Peyer's patch (tissue), 4 donors: ENCODE measurements at regions not wholly inside any gene's neighbourhood (a gene's known extent, or its start where the extent isn't known, plus 50 kb on each side); places are given as distances from the start of the nearest gene placed in this dataset.

ENCODE experiments used
- DNase-seq, 3 donors: peaks; one replicate each; pipeline ENCODE4 v3.0.0-alpha.2; 2017 to 2019
- H3K27ac ChIP-seq, 4 donors: fragments of 200-600 bp; sonication (generic); one replicate each; pipeline ENCODE4 v1.5.1; 2016 to 2019
- H3K27me3 ChIP-seq, 2 donors: fragments of 200-600 bp; sonication (generic); one replicate each; pipeline ENCODE4 v1.5.1; 2019
- H3K36me3 ChIP-seq, 3 donors: fragments of 200-600 bp; sonication (generic); one replicate each; pipeline ENCODE4 v1.5.1; 2016 to 2019
- H3K4me1 ChIP-seq, 4 donors: fragments of 200-600 bp; sonication (generic); one replicate each; pipeline ENCODE4 v1.5.1; 2016 to 2019
- H3K4me3 ChIP-seq, 4 donors: fragments of 200-600 bp; sonication (generic); 1 replicate in 3 of 4; 2 replicates in 1 of 4; pipeline ENCODE4 v1.5.1; 2016 to 2019; ENCODE audit warnings: mild to moderate bottlenecking in 1 of 4
- H3K9me3 ChIP-seq, 4 donors: fragments of 200-600 bp; sonication (generic); one replicate each; pipeline ENCODE4 v1.5.1; 2016 to 2019; ENCODE audit warnings: mild to moderate bottlenecking in 1 of 4
- POLR2A ChIP-seq, 2 donors: fragments of 450-650 bp; IDR thresholded peaks; one replicate each; pipeline ENCODE4 v1.5.1; 2017; ENCODE audit warnings: antibody characterized with exemption in 2 of 2, mild to moderate bottlenecking in 2 of 2, moderate library complexity in 2 of 2
- TF ChIP-seq, protein P1 (sequence below), 6 experiments: fragments of 450-650 bp in 4 of 6; fragments of 200-600 bp in 2 of 6; sonication (generic) in 1 of 6; IDR thresholded peaks; one replicate each; pipeline ENCODE4 v1.5.1; 2017 to 2019; ENCODE audit warnings: antibody characterized with exemption in 6 of 6, mild to moderate bottlenecking in 3 of 6, moderate library complexity in 1 of 6

DNA sequence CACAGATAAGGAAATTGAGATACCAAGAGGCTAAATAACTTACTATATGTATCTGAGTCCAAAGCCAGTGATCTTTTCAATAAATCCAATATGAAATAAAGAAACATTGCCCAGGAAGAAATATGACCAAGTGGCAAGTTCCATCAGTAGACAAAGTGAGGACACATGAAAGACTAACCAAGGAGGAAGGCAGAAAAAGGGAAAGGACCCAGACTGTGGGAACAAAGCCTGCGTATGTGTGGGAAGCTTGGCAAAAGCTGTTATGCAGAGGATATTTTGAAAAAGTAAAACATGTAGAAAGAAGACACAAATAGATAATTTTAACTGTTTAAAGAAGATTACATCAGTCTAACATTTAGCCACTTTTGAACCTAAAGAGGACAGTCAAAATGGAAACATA lies 264.4 kb upstream of the PRDM1 start:
- no peak for TF ChIP-seq POLR2A (IDR thresholded peaks at IDR 0.05)
- H3K4me3 ChIP-seq = no peak overlapping the region
- H3K27me3 ChIP-seq = no peaks in the 10 kb centered on the region
- DNase-seq = no peak
- no peaks in the 10 kb centered on the region for H3K9me3 ChIP-seq
- no peak overlapping the region for H3K27ac ChIP-seq
- H3K4me1 ChIP-seq = no peaks in the 10 kb centered on the region
- no peaks in the 10 kb centered on the region for H3K36me3 ChIP-seq

DNA sequence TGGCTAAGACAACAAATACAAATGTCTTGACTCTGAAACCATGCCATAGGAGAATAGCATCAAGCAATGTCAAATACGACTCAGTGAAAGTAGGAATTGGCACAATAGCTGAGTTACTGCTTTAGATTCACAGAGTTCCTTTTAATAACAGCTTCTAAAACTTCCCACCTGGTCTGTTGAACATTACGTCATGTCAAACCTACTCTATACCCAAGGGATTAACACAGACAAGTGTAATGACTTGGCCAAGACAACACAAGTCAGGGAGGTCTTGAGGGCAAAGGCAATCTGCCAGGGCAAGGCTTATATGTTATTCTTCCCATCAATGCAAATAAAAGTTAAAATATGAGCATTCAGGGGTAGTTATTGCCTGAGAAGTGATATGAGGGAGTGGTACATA lies 265.1 kb upstream of the PRDM1 start:
- Histone ChIP-seq H3K4me1 (no peaks in the 10 kb centered on the region), H3K36me3 (no peaks in the 10 kb centered on the region), H3K4me3 (no peak overlapping the region), H3K27me3 (no peaks in the 10 kb centered on the region), H3K9me3 (no peaks in the 10 kb centered on the region), H3K27ac (no peak overlapping the region)
- TF ChIP-seq, protein P1, sequence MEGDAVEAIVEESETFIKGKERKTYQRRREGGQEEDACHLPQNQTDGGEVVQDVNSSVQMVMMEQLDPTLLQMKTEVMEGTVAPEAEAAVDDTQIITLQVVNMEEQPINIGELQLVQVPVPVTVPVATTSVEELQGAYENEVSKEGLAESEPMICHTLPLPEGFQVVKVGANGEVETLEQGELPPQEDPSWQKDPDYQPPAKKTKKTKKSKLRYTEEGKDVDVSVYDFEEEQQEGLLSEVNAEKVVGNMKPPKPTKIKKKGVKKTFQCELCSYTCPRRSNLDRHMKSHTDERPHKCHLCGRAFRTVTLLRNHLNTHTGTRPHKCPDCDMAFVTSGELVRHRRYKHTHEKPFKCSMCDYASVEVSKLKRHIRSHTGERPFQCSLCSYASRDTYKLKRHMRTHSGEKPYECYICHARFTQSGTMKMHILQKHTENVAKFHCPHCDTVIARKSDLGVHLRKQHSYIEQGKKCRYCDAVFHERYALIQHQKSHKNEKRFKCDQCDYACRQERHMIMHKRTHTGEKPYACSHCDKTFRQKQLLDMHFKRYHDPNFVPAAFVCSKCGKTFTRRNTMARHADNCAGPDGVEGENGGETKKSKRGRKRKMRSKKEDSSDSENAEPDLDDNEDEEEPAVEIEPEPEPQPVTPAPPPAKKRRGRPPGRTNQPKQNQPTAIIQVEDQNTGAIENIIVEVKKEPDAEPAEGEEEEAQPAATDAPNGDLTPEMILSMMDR (IDR thresholded peaks at IDR 0.05) = no peak
- TF ChIP-seq POLR2A (IDR thresholded peaks at IDR 0.05) = no peak
- no peak for DNase-seq

- Histone ChIP-seq H3K27me3 (no peaks in the 10 kb centered on the region), H3K9me3 (no peaks in the 10 kb centered on the region), H3K4me1 (no peaks in the 10 kb centered on the region), H3K27ac (no peak overlapping the region), H3K36me3 (no peaks in the 10 kb centered on the region), H3K4me3 (no peak overlapping the region)
- DNase-seq = no peak
- TF ChIP-seq, protein P1 (IDR thresholded peaks at IDR 0.05) = no peak
- no peak for TF ChIP-seq POLR2A (IDR thresholded peaks at IDR 0.05)
These were observed 266.4 kb upstream of the PRDM1 start for GRCh38 chr6:105819745-105820144.

- no peak for DNase-seq
- H3K36me3 ChIP-seq = no peaks in the 10 kb centered on the region
- H3K4me3 ChIP-seq = no peak overlapping the region
- no peaks in the 10 kb centered on the region for H3K27me3 ChIP-seq
- H3K27ac ChIP-seq = no peak overlapping the region
- H3K9me3 ChIP-seq = no peaks in the 10 kb centered on the region
- no peak for TF ChIP-seq POLR2A (IDR thresholded peaks at IDR 0.05)
- TF ChIP-seq, protein P1 (IDR thresholded peaks at IDR 0.05) = no peak
- no peaks in the 10 kb centered on the region for H3K4me1 ChIP-seq
These were observed 267.6 kb upstream of the PRDM1 start for GRCh38 chr6:105818505-105818904.

DNA sequence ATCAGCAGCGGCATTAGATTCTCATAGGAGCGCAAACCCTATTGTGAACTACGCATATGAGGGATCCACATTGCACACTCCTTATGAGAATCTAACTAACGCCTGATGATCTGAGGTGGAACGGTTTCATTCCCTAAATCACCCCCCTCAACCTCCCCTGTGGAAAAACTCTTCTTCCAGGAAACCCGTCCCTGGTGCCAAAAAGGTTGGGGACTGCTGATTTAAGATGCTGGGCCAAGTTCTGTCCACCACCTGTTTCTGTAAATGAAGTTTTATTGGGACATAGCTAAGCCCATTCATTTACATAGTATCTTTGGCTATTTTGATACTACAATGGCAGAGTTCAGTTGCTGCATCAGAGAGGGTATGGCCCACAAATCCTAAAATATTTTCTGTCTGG lies 268.2 kb upstream of the PRDM1 start:
- Histone ChIP-seq H3K27me3 (no peaks in the 10 kb centered on the region), H3K36me3 (no peaks in the 10 kb centered on the region), H3K9me3 (no peaks in the 10 kb centered on the region), H3K27ac (no peak overlapping the region), H3K4me1 (no peaks in the 10 kb centered on the region), H3K4me3 (no peak overlapping the region)
- DNase-seq = no peak
- TF ChIP-seq, protein P1 (IDR thresholded peaks at IDR 0.05) = no peak
- no peak for TF ChIP-seq POLR2A (IDR thresholded peaks at IDR 0.05)

GRCh38 chr6:105817370-105817769 lies 268.8 kb upstream of the PRDM1 start:
- H3K27me3 ChIP-seq = no peaks in the 10 kb centered on the region
- H3K36me3 ChIP-seq = no peaks in the 10 kb centered on the region
- DNase-seq = no peak
- H3K27ac ChIP-seq = no peak overlapping the region
- TF ChIP-seq, protein P1 (IDR thresholded peaks at IDR 0.05) = no peak
- no peak for TF ChIP-seq POLR2A (IDR thresholded peaks at IDR 0.05)
- H3K9me3 ChIP-seq = no peaks in the 10 kb centered on the region
- H3K4me1 ChIP-seq = no peaks in the 10 kb centered on the region
- no peak overlapping the region for H3K4me3 ChIP-seq
